ENCODE measurements at regions not wholly inside any gene's neighbourhood (a gene's known extent, or its start where the extent isn't known, plus 50 kb on each side); places are given as distances from the start of the nearest gene placed in this dataset.

- Histone ChIP-seq H3K4me3 (ENCODE audit: low read depth, low read length) (no peak overlapping the region), H3K36me3 (no peaks in the 10 kb centered on the region)
These were observed 440.6 kb downstream of the GBE1 start for GRCh38 chr3:81320862-81321261.

GRCh38 chr3:81315030-81315429 is 446.4 kb downstream of the GBE1 start:
- DNase-seq = no peak
- TF ChIP-seq CTCF (IDR thresholded peaks at IDR 0.05; ENCODE audit: low read depth, low read length) = no peak
- H3K36me3 ChIP-seq = no peaks in the 10 kb centered on the region
- H3K9me3 ChIP-seq = no peaks in the 10 kb centered on the region
- no peaks in the 10 kb centered on the region for H3K27me3 ChIP-seq
- H3K4me1 ChIP-seq = no peaks in the 10 kb centered on the region
- H3K4me3 ChIP-seq (ENCODE audit: low read depth, low read length) = no peak overlapping the region

More at GRCh38 chr3:81320862-81321261, 440.6 kb downstream of the GBE1 start:
- Histone ChIP-seq H3K9me3 (no peaks in the 10 kb centered on the region), H3K27me3 (no peaks in the 10 kb centered on the region), H3K4me1 (peaks cover 13% of the 10 kb centered on the region)
- no peak for DNase-seq
- TF ChIP-seq CTCF (IDR thresholded peaks at IDR 0.05; ENCODE audit: low read depth, low read length) = no peak

GRCh38 chr3:81311321-81311720 is 450.1 kb downstream of the GBE1 start:
- DNase-seq = no peak
- Histone ChIP-seq H3K9me3 (no peaks in the 10 kb centered on the region), H3K4me3 (ENCODE audit: low read depth, low read length) (no peak overlapping the region), H3K27me3 (no peaks in the 10 kb centered on the region), H3K4me1 (no peaks in the 10 kb centered on the region), H3K36me3 (no peaks in the 10 kb centered on the region)
- no peak for TF ChIP-seq CTCF (IDR thresholded peaks at IDR 0.05; ENCODE audit: low read depth, low read length)

GRCh38 chr3:81308306-81308705 is 453.1 kb downstream of the GBE1 start:
- TF ChIP-seq CTCF (IDR thresholded peaks at IDR 0.05; ENCODE audit: low read depth, low read length) = no peak

GRCh38 chr3:81307221-81307620 is 454.2 kb downstream of the GBE1 start:
- no peaks in the 10 kb centered on the region for H3K27me3 ChIP-seq
- DNase-seq = no peak
- no peaks in the 10 kb centered on the region for H3K9me3 ChIP-seq
- no peak for TF ChIP-seq CTCF (IDR thresholded peaks at IDR 0.05; ENCODE audit: low read depth, low read length)
- no peak overlapping the region for H3K4me3 ChIP-seq (ENCODE audit: low read depth, low read length)
- peaks cover 10% of the 10 kb centered on the region; the same call in 1 of the 2 replicates for H3K4me1 ChIP-seq
- H3K36me3 ChIP-seq = no peaks in the 10 kb centered on the region

More at GRCh38 chr3:81308306-81308705, 453.1 kb downstream of the GBE1 start:
- Histone ChIP-seq H3K4me1 (no peaks in the 10 kb centered on the region; the same call in 1 of the 2 replicates), H3K27me3 (no peaks in the 10 kb centered on the region), H3K9me3 (no peaks in the 10 kb centered on the region), H3K4me3 (ENCODE audit: low read depth, low read length) (no peak overlapping the region), H3K36me3 (no peaks in the 10 kb centered on the region)
- no peak for DNase-seq

GRCh38 chr3:81303321-81303720 is 458.1 kb downstream of the GBE1 start:
- Histone ChIP-seq H3K27me3 (no peaks in the 10 kb centered on the region), H3K9me3 (no peaks in the 10 kb centered on the region), H3K36me3 (no peaks in the 10 kb centered on the region), H3K4me1 (peaks cover 18% of the 10 kb centered on the region), H3K4me3 (ENCODE audit: low read depth, low read length) (no peak overlapping the region)
- no peak for TF ChIP-seq CTCF (IDR thresholded peaks at IDR 0.05; ENCODE audit: low read depth, low read length)
- DNase-seq = no peak

All from BE2C (cell line).